Stimulated activated CD4-positive, alpha-beta T cell treated with anti-CD3 and anti-CD28 coated beads, Interleukin-15, amount 100 ng/mL, for 1 hour (primary cell): ENCODE measurements at regions not wholly inside any gene's neighbourhood (a gene's known extent, or its start where the extent isn't known, plus 50 kb on each side); places are given as distances from the start of the nearest gene placed in this dataset.
"Not testable (repeated sequence)": the region's sequence is repeated elsewhere in the genome, so short reads cannot be mapped to it uniquely, and the experiment has no call there.

ENCODE experiments used
- DNase-seq, 2 donors: peaks; one replicate each; pipeline ENCODE4 v3.0.0-alpha.2; 2020; ENCODE audit warnings: low read depth in 1 of 2, low spot score in 1 of 2

DNA sequence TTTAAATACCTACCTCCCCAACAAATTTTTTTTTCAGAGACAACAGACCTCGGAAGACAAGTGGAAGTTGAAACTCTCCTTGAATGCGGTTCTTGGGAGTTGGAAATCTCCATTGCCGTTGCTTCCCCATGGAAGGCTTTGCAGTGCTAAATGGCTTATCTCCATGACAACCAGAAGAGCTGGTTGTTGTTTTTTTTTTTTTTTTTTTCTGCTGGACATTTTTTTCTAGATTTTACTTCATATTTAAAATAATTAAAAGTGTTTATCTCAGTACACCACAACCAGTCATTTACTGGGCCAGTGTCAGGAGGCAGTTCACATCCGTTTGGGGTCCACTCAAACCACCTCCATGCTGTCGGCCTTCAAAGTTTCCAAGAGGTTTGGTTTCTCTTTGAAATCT is 348.5 kb upstream of the PRKCQ start:
- DNase-seq = no peak

DNA sequence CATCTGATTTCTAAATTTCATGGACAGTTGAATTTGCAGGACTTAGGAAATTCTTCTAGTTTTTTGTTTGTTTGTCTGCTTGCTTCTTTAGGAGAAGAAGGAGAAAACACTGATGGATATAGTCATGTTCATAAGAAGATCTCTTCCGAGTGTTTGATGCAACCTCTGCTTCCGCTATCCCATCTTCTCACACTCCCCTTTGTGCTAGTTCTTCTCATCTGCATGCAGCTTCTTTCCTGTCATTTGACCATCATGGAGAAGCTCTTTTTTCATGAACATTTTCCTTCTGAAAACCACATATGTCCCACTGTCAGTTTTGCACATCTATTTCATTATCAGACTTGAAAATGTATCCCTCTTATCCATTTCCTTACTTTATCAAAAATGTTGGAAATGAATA is 346.9 kb upstream of the PRKCQ start:
- no peak for DNase-seq

GRCh38 chr10:6925146-6925545 is 345.1 kb upstream of the PRKCQ start:
- no peak for DNase-seq

DNA sequence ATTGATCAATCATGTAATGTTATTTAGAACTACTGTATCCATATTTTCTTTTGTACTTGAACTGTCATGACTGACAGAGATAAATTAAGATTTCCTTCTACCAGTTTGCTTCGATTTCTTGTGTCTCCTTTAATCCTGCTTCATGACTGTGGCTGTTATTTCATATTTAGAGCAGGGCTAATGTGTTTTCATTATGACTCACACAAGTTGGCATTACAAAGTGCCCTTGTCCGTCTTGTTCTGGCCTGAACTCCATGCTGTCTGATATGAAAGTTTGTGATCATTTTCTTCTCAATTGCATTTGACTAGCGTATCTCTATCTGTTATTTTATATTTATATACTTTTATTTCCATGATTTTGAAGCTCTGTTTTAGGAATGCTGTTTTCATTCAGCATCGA is 344.1 kb upstream of the PRKCQ start:
- DNase-seq = no peak

DNA sequence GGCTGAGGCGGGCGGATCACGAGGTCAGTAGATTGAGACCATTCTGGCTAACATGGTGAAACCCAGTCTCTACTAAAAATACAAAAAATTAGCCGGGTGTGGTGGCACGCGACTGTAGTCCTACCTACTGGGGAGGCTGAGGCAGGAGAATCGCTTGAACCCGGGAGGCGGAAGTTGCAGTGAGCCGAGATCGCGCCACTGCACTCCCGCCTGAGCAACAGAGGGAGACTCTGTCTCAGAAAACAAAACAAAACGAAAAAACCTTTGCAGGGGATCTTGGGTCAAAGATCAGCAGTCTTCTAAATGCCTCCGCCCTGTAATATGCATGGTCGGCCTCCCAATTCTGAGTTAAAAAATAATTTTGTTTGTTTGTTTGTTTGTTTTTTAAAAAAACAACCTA is 340.9 kb upstream of the PRKCQ start:
- not testable (repeated sequence) for DNase-seq

GRCh38 chr10:6920072-6921019 is 340.3 kb upstream of the PRKCQ start:
- peak; percentile 54 to 66 for DNase-seq

GRCh38 chr10:6919077-6919476 is 339.0 kb upstream of the PRKCQ start:
- no peak for DNase-seq

DNA sequence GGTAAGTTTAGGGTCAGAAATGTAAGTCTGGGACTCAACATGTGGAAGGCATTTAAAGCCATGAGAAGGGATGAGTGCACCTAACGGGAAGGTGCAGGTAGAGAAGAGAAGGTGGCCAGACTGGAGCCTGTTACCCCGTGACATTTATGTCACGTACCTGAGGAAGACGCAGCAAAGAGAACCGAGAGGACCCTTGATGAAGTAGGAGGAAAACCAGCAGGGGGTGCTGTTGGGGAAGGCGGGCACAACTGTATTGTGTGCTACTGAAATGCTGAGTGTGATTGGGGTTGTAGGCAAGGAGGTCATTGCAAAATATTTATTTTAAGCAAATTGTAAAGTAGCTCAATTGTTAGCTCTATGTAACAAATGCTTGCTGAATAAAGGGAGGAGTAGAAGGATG is 338.2 kb upstream of the PRKCQ start:
- DNase-seq = peak; percentile 33 to 57

DNA sequence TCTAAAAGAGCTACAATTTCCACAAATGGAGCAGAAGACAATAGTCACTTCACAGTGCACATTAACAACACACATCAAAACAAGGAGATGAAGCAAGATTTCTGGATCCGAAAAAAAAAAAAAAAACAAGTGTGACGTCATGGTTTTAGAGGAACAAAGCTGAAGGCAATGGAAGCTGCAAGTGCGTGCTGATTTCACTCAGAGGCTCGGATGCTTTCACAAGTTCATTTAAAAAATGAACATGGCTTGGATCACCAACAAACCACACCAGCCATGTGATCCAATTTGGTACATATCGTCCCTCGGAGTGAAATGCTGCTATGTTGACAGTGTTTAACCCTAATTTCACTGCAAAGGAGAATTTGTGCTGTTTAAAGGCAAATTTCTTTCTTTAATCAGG is 337.0 kb upstream of the PRKCQ start:
- no peak for DNase-seq

DNA sequence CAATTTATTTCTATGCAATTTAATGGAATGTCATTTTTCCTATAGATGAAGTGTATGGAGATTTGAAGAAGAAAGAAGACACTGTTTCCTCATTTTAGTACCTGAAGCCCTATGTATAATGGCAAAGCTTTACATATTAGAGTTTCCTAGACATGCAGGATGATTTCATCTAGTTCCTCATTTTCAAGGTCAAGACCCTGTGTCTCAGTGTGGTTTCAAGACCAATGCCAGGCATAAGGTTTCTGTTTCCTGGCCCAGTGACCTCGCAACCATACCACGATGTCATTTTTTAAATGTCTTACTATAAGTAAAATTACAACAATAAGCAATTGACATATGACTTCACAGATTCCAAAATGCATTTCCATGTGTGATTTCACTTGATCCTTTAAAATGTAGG is 336.5 kb upstream of the PRKCQ start:
- no peak for DNase-seq

DNA sequence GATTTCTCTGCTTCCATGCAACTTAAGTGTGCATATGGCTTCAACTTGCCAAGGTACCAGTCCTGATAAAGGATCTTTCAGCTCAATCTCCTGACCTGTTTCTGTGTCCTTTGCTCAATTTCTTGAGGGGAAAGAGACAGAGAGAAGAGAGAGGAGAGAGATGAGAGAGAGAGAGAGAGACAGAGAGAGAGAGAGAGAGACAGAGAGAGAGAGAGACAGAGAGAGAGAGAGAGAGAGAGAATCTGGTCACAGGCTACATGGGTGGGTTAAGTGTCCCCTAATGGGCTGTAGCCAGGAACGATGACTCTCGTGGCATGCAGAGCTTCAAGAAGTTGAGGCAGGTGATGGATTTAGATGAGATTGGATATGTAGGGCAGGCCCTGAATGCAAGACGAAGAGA is 335.2 kb upstream of the PRKCQ start:
- no peak for DNase-seq

- DNase-seq = no peak
Observed at GRCh38 chr10:6912929-6913328, 332.9 kb upstream of the PRKCQ start.

DNA sequence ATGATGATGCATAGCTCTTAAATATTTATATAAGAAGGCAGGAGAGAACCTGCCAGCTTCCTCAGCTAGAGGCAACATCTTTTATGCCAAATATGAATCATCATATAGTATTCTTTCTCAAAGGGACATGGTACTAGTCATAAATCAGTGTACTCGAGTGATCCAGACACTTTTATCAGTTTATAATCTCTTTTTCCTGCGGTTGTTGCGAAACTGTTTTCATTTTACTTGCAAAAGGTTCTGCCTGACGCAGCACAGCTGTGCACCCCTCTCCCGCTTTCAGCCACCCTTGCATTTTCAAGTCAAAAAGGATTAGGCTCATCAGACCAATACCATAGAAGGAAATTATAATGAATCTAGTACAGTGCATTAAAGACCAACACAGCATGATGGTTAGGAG is 332.3 kb upstream of the PRKCQ start:
- DNase-seq = no peak

DNA sequence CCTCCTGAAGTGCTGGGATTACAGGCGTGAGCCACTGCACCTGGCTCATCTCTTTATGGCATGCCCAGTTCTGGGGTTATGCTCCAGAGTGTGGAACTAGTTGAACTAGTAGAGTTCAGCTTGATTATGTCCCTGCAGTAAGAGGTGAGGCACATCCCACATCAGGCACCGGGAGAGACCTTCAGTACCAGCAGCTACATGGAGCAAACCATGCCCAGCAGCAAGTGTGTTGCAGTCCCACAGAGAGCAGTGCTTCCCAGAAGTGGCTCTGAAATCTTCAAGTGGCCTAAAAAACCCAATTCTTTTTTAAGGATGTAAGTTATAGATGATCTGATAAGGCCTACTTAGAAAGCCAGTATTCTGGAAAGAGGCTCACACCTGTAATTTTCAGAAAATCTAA is 331.9 kb upstream of the PRKCQ start:
- no peak for DNase-seq

DNA sequence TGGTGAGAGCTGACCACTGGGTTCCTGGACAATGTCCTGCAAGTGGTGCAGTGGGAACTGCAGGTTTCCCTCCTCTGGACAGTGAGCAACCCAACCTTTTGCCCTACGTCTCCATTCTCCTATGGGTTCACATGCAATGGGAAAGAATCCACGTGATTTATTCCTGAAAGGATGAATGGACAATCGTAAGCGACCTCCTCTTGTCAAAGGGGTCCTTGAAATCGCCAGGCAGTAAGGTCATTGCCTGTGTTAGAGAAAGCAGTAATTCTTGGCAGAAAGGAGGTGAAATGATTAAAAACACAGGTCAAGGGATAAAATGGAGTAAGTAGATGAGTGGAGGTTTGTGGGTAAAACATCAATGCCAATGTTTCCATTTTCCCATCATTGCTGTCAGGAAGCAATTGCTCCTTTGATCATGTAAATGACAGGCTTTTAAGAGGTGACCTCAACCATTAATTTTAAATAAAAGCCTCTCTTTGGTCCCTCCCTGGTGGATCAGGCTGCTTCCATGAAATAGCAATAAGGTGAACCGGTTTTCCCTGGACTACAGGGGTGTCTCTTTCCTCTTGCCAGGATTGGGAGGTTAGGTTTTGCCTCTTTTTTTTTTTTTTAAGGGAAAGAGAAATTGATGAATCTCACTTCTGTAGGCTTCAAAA is 330.0 kb upstream of the PRKCQ start:
- no peak for DNase-seq

DNA sequence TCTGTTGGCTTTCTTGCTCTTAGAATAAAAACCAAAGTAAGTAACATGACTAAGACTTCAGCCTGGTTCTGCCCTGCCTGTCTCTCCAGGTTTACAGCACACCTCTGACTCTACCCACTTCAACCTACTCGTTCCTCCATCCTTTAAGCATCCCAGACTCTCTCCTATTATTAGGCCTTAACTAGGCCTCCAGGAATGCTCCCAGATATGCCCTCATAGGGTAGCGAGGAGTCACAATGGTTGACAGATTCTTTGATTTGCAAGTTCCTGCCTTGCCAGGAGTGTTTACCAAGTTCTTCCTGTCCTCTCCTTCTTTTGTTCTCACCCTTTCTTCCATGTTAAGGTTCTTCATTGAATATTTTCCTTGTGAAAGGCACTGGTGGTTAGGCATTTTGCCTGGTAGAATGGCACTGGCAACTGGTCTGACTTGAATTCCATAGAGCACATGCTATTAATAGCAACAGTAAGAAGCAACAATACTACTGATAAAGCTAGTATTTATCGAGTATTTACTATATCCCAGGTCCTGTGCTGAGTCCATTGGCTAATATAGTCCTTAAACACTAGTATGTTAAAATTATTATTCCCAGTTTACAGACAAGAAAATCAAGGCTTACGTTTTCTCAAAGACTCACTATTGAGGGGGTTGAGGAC is 327.9 kb upstream of the PRKCQ start:
- no peak for DNase-seq

DNA sequence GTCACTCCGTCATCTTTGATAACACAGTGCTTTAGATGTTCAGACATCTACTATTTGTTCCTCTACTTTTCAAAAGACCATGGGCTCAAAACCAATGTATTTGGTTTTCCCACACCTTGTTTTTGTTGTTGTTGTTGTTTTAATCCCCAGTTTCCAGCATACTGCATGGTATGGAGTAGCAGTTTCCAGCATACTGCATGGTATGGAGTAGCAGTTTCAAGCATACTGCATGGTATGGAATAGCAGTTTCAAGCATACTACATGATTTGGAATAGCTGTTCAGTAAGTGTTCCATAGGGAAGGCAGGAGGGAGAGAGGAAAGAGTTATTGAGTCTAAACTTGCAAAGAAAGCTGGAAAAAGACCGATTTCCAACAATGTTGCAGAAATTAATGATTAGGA is 314.3 kb upstream of the PRKCQ start:
- DNase-seq = no peak

GRCh38 chr10:6892864-6893263 is 312.8 kb upstream of the PRKCQ start:
- no peak for DNase-seq

DNA sequence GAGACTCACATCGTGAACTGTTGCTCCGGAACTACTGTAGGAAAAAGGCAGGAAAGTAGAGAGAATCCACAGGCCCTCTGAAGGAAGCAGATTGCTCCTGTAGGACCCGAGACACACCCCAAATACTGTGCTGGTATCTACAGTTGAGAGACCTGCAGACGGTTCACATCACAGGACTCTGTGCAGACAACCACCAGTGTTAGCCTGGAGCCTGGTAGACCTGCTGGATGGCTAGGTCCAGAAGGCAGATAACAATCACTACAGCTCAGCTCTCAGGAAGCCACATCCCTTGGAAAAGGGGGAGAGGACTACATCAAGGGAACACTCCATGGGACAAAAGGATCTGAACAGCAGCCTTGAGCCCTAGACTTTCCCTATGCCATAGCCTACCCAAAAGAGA is 311.8 kb upstream of the PRKCQ start:
- DNase-seq = no peak

GRCh38 chr10:6889718-6890117 is 309.6 kb upstream of the PRKCQ start:
- no peak for DNase-seq

DNA sequence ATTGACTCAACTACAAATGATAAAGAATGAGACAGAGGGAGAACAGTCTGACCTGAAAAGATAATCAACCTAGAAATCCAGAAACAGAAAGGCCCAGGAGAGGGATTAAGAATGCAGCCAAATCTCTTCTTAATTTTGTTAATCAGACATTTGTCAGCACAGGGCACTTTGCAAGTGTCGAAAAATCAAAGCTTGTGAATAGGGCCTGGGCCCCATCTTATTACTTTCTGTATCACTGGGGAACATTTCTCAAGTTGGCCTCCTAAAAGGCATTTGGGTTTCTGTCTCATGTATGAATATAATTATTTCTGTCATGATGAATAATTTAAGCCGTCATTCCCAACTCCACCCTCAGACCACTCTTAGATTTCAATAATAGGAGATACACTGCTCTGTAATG is 308.4 kb upstream of the PRKCQ start:
- DNase-seq = no peak

GRCh38 chr10:6885284-6885683 is 305.2 kb upstream of the PRKCQ start:
- no peak for DNase-seq
